ENCODE measurements at regions not wholly inside any gene's neighbourhood (a gene's known extent, or its start where the extent isn't known, plus 50 kb on each side); places are given as distances from the start of the nearest gene placed in this dataset.
"Not testable (repeated sequence)": the region's sequence is repeated elsewhere in the genome, so short reads cannot be mapped to it uniquely, and the experiment has no call there.

GRCh38 chr1:219716611-219717114 lies 103.8 kb upstream of the ZC3H11B start:
- no peak for DNase-seq

GRCh38 chr1:219713981-219714381 lies 101.1 kb upstream of the ZC3H11B start:
- DNase-seq: peak; percentile 62

- DNase-seq: no peak
Measured at GRCh38 chr1:219712506-219712905, 99.6 kb upstream of the ZC3H11B start.

GRCh38 chr1:219710529-219711194 lies 97.8 kb upstream of the ZC3H11B start:
- DNase-seq: peak; percentile 23

GRCh38 chr1:219708919-219709543 lies 96.1 kb upstream of the ZC3H11B start:
- DNase-seq: no peak

GRCh38 chr1:219707885-219708284 lies 95.0 kb upstream of the ZC3H11B start:
- not testable (repeated sequence) for DNase-seq

GRCh38 chr1:219704331-219704730 lies 91.4 kb upstream of the ZC3H11B start:
- not testable (repeated sequence) for DNase-seq

GRCh38 chr1:219703368-219703639 lies 90.4 kb upstream of the ZC3H11B start:
- DNase-seq: no peak

GRCh38 chr1:219701476-219701875 lies 88.6 kb upstream of the ZC3H11B start:
- DNase-seq: no peak

GRCh38 chr1:219699870-219700269 lies 87.0 kb upstream of the ZC3H11B start:
- no peak for DNase-seq

GRCh38 chr1:219697682-219698081 lies 84.8 kb upstream of the ZC3H11B start:
- DNase-seq: no peak

GRCh38 chr1:219692981-219693380 lies 80.1 kb upstream of the ZC3H11B start:
- no peak for DNase-seq

- DNase-seq: no peak
Measured at GRCh38 chr1:219689774-219690173, 76.9 kb upstream of the ZC3H11B start.

- no peak for DNase-seq
Measured at GRCh38 chr1:219687779-219688178, 74.9 kb upstream of the ZC3H11B start.

GRCh38 chr1:219686171-219686570 lies 73.3 kb upstream of the ZC3H11B start:
- no peak for DNase-seq

GRCh38 chr1:219682788-219683187 lies 69.9 kb upstream of the ZC3H11B start:
- no peak for DNase-seq

GRCh38 chr1:219681876-219682275 lies 69.0 kb upstream of the ZC3H11B start:
- DNase-seq: no peak

- no peak for DNase-seq
Measured at GRCh38 chr1:219676012-219676765, 63.3 kb upstream of the ZC3H11B start.

- no peak for DNase-seq
Measured at GRCh38 chr1:219670426-219671149, 57.7 kb upstream of the ZC3H11B start.

GRCh38 chr1:219669556-219669955 lies 56.7 kb upstream of the ZC3H11B start:
- DNase-seq: no peak

GRCh38 chr1:219669042-219669441 lies 56.1 kb upstream of the ZC3H11B start:
- DNase-seq: no peak

GRCh38 chr1:219668446-219668845 lies 55.5 kb upstream of the ZC3H11B start:
- no peak for DNase-seq

GRCh38 chr1:219666242-219666641 lies 53.3 kb upstream of the ZC3H11B start:
- no peak for DNase-seq

All from DMS53 (cell line).